ENCODE measurements at regions not wholly inside any gene's neighbourhood (a gene's known extent, or its start where the extent isn't known, plus 50 kb on each side); places are given as distances from the start of the nearest gene placed in this dataset.

- TF ChIP-seq OVOL2 (CRISPR knock-in tag; IDR thresholded peaks at IDR 0.05; ENCODE audit: borderline replicate concordance) (no peak), SOX15 (CRISPR knock-in tag; IDR thresholded peaks at IDR 0.05) (no peak), E2F5 (CRISPR knock-in tag; IDR thresholded peaks at IDR 0.05) (no peak), NFATC4 (CRISPR knock-in tag; IDR thresholded peaks at IDR 0.05) (no peak), ZNF512 (CRISPR knock-in tag; IDR thresholded peaks at IDR 0.05; ENCODE audit: borderline replicate concordance) (no peak), RORB (CRISPR knock-in tag; IDR thresholded peaks at IDR 0.05) (no peak), SMAD3 (CRISPR knock-in tag; IDR thresholded peaks at IDR 0.05; ENCODE audit: borderline replicate concordance) (no peak), ZNF532 (CRISPR knock-in tag; IDR thresholded peaks at IDR 0.05; ENCODE audit: borderline replicate concordance) (no peak), IRF1 (CRISPR knock-in tag; IDR thresholded peaks at IDR 0.05) (no peak)
Measured at GRCh38 chrX:134180601-134181274, 56.2 kb upstream of the CCDC160 start (continued).

GRCh38 chrX:134181275-134181660, 55.7 kb upstream of the CCDC160 start:
- TF ChIP-seq ZNF138 (CRISPR knock-in tag; conservative IDR thresholded peaks at IDR 0.05) (no peak), FOXJ3 (CRISPR knock-in tag; IDR thresholded peaks at IDR 0.05; ENCODE audit: borderline replicate concordance) (no peak), ATF6 (CRISPR knock-in tag; IDR thresholded peaks at IDR 0.05) (no peak), PRDM15 (CRISPR knock-in tag; IDR thresholded peaks at IDR 0.05) (no peak), CTCF (IDR thresholded peaks at IDR 0.05) (no peak), HMGA2 (CRISPR knock-in tag; IDR thresholded peaks at IDR 0.05) (no peak)
- POLR2A ChIA-PET = no interaction called here
- H3K4me1 Mint-ChIP-seq = peaks cover 67% of the 10 kb centered on the region
- peak; percentile 89 for ATAC-seq
- H3K4me3 Mint-ChIP-seq = peak overlapping the region; percentile 34; the same call in 1 of the 2 replicates
- no peaks in the 10 kb centered on the region for H3K9me3 Mint-ChIP-seq
- H3K27ac Mint-ChIP-seq = peak overlapping the region; percentile 90
- DNase-seq (ENCODE audit: low spot score) = no peak
- H3K36me3 Mint-ChIP-seq = no peaks in the 10 kb centered on the region
- CTCF ChIA-PET = no interaction called here
- peaks cover 17% of the 10 kb centered on the region for H3K27me3 Mint-ChIP-seq (ENCODE audit: low read depth)

All from WTC11 (cell line).